ENCODE measurements at regions not wholly inside any gene's neighbourhood (a gene's known extent, or its start where the extent isn't known, plus 50 kb on each side); places are given as distances from the start of the nearest gene placed in this dataset.

DNA sequence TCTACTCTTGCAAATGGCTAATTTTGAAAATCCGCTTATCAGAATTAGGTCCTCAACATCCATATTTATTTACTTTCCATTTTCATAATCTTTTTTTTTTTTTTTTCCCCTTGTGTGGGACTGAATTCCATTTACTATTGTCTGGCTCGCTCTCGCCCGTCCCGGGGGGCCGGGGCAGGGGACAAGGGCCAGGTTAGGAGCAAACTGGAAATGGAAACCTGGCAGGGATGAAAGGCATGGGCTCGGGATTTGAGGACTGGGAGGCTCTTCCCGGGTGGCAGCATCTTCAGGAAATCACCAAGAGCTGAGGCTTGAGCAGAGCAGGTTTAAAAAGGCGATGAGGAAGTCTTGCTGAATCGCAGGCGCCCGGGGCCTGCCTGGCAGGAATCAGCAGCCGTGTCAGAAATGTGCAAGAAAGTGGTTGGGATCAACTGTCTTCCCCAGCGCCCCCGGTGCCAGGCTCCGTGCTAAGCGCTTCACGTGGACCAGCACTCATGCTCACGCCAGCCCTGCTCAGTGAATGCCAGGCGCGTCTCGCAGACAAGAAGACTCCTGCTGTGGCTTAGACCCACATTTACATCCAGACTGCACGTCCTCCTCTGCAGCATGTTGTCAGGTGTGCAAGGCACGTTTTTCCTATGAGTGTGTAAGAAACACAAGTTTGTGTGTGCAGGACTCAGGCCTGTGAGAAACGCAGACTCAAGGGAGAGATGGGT, 66.3 kb upstream of the UNC5A start:
- Histone ChIP-seq H3K9me3 (ENCODE audit: control insufficient read depth, low read depth, low read length) (no peaks in the 10 kb centered on the region), H3K9ac (ENCODE audit: control insufficient read depth, extremely low read depth, insufficient read depth, low read length) (no peak overlapping the region), H3K4me1 (ENCODE audit: control insufficient read depth, extremely low read depth, insufficient read depth, low read length) (no peaks in the 10 kb centered on the region), H2AFZ (ENCODE audit: control insufficient read depth, low read length) (no peak overlapping the region), H3K27ac (ENCODE audit: control insufficient read depth, insufficient read depth, low read length) (no peak overlapping the region), H3K79me2 (ENCODE audit: control insufficient read depth, insufficient read depth, low read length) (no peaks in the 10 kb centered on the region), H3K4me3 (ENCODE audit: control insufficient read depth in 2 of 3, extremely low read depth in 1 of 3, insufficient read depth in 2 of 3, low read depth in 1 of 3, low read length in 3 of 3) (no peak overlapping the region), H3K36me3 (ENCODE audit: control insufficient read depth in 2 of 2, extremely low read depth in 1 of 2, insufficient read depth in 2 of 2, low read length in 2 of 2) (no peaks in the 10 kb centered on the region), H3K27me3 (ENCODE audit: control insufficient read depth, extremely low read depth, insufficient read depth, low read length) (peaks cover 70% of the 10 kb centered on the region), H4K20me1 (ENCODE audit: control insufficient read depth, extremely low read depth, insufficient read depth, low read length) (no peaks in the 10 kb centered on the region), H3K9me1 (ENCODE audit: control insufficient read depth, extremely low read depth, insufficient read depth, low read length) (no peaks in the 10 kb centered on the region), H3K4me2 (ENCODE audit: control insufficient read depth, extremely low read depth, insufficient read depth, low read depth, low read length) (no peak overlapping the region)
- DNase-seq (ENCODE audit: low read depth, low spot score) (no peak), FAIRE-seq (no peak)
- dilution Hi-C loops (cut with MboI; ENCODE audit: extremely low pct_ligation_motif_present, low sequenced_read_pairs): no loop called here
- TF ChIP-seq CTCF (optimal IDR thresholded peaks at IDR 0.05 in 1 of 3, IDR thresholded peaks at IDR 0.05 in 1 of 3, conservative IDR thresholded peaks at IDR 0.05 in 1 of 3; ENCODE audit: extremely low read depth in 1 of 3, insufficient read depth in 2 of 3, low read length in 3 of 3) (no peak), EZH2 (IDR thresholded peaks at IDR 0.05; ENCODE audit: low read length) (no peak)

DNA sequence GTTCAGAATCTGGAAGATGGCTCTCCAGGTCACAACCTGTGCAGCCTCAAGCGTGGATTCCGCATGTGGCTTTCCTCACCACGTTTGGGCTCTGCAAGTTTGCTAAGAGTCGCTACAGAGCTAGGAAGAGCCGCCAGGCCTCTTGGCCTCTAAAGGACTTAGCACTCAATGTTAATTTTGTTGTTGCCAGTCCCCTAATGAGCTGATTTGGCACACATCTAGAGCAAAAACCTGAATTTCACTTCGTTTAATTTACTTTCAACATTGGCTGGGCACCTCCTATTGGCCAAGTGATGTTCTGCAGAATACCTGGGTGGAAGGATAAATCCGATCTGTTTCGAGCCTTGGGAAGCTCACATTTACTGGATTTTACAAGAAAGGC, 65.8 kb upstream of the UNC5A start:
- Histone ChIP-seq H3K4me2 (ENCODE audit: control insufficient read depth, extremely low read depth, insufficient read depth, low read depth, low read length) (no peak overlapping the region), H3K79me2 (ENCODE audit: control insufficient read depth, insufficient read depth, low read length) (no peaks in the 10 kb centered on the region), H3K9me3 (ENCODE audit: control insufficient read depth, low read depth, low read length) (no peaks in the 10 kb centered on the region), H4K20me1 (ENCODE audit: control insufficient read depth, extremely low read depth, insufficient read depth, low read length) (no peaks in the 10 kb centered on the region), H3K27me3 (ENCODE audit: control insufficient read depth, extremely low read depth, insufficient read depth, low read length) (peaks cover 70% of the 10 kb centered on the region), H3K9ac (ENCODE audit: control insufficient read depth, extremely low read depth, insufficient read depth, low read length) (no peak overlapping the region), H3K4me3 (ENCODE audit: control insufficient read depth in 2 of 3, extremely low read depth in 1 of 3, insufficient read depth in 2 of 3, low read depth in 1 of 3, low read length in 3 of 3) (no peak overlapping the region), H2AFZ (ENCODE audit: control insufficient read depth, low read length) (no peak overlapping the region), H3K9me1 (ENCODE audit: control insufficient read depth, extremely low read depth, insufficient read depth, low read length) (no peaks in the 10 kb centered on the region), H3K27ac (ENCODE audit: control insufficient read depth, insufficient read depth, low read length) (no peak overlapping the region), H3K36me3 (ENCODE audit: control insufficient read depth in 2 of 2, extremely low read depth in 1 of 2, insufficient read depth in 2 of 2, low read length in 2 of 2) (no peaks in the 10 kb centered on the region), H3K4me1 (ENCODE audit: control insufficient read depth, extremely low read depth, insufficient read depth, low read length) (no peaks in the 10 kb centered on the region)
- DNase-seq (ENCODE audit: low read depth, low spot score): no peak
- FAIRE-seq: no peak
- dilution Hi-C loops (cut with MboI; ENCODE audit: extremely low pct_ligation_motif_present, low sequenced_read_pairs): no loop called here
- TF ChIP-seq CTCF (optimal IDR thresholded peaks at IDR 0.05 in 1 of 3, IDR thresholded peaks at IDR 0.05 in 1 of 3, conservative IDR thresholded peaks at IDR 0.05 in 1 of 3; ENCODE audit: extremely low read depth in 1 of 3, insufficient read depth in 2 of 3, low read length in 3 of 3): peak; percentile 29 to 35 (median 32)
- no peak for TF ChIP-seq EZH2 (IDR thresholded peaks at IDR 0.05; ENCODE audit: low read length)

All from keratinocyte (primary cell).